DOHH2 (cell line): ENCODE measurements at regions not wholly inside any gene's neighbourhood (a gene's known extent, or its start where the extent isn't known, plus 50 kb on each side); places are given as distances from the start of the nearest gene placed in this dataset.

Source experiments
- H3F3A ChIP-seq: fragments of 200-600 bp; sonication (generic), shearing (Covaris generic); 2 replicates; pipeline ENCODE4 v1.6.0; 2016; ENCODE audit warnings: antibody characterized with exemption, mild to moderate bottlenecking; ENCODE audit not compliant: control insufficient read depth, insufficient read depth
- H3K27ac ChIP-seq: fragments of 200-600 bp; sonication (generic); 2 replicates; pipeline ENCODE4 v1.5.1; 2014; ENCODE audit warnings: low read depth, mild to moderate bottlenecking, low read length, moderate library complexity
- H3K27me3 ChIP-seq: fragments of 200-600 bp; sonication (generic); 2 replicates; pipeline ENCODE4 v1.6.1; 2014; ENCODE audit warnings: mild to moderate bottlenecking, low read length, mixed read lengths; ENCODE audit not compliant: control insufficient read depth
- H3K36me3 ChIP-seq: fragments of 200-600 bp; sonication (generic); 2 replicates; pipeline ENCODE4 v1.6.1; 2014; ENCODE audit warnings: mild to moderate bottlenecking, low read length, moderate library complexity, mixed read lengths; ENCODE audit not compliant: control insufficient read depth
- H3K4me1 ChIP-seq: fragments of 200-600 bp; sonication (generic); 2 replicates; pipeline ENCODE4 v1.6.1; 2014; ENCODE audit warnings: mild to moderate bottlenecking, low read length, mixed read lengths; ENCODE audit not compliant: control insufficient read depth
- H3K4me2 ChIP-seq: fragments of 200-600 bp; sonication (generic); 2 replicates; pipeline ENCODE4 v1.6.0; 2014; ENCODE audit warnings: mild to moderate bottlenecking, low read length, moderate library complexity
- H3K4me3 ChIP-seq: fragments of 200-600 bp; sonication (generic); 2 replicates; pipeline ENCODE4 v1.5.1; 2014; ENCODE audit warnings: mild to moderate bottlenecking, low read length, mixed read lengths
- H3K79me2 ChIP-seq: fragments of 200-600 bp; sonication (generic); 2 replicates; pipeline ENCODE4 v1.6.1; 2014; ENCODE audit warnings: mild to moderate bottlenecking, low read length, mixed read lengths; ENCODE audit not compliant: control insufficient read depth
- H3K9me2 ChIP-seq: fragments of 200-600 bp; sonication (generic); replicated peaks from 2 replicates; pipeline ENCODE4 v1.6.1; 2014; ENCODE audit warnings: mild to moderate bottlenecking, low read length, mixed read lengths; ENCODE audit not compliant: control insufficient read depth
- H3K9me3 ChIP-seq: fragments of 200-600 bp; sonication (generic); 2 replicates; pipeline ENCODE4 v1.6.1; 2014; ENCODE audit warnings: antibody characterized with exemption, low read length, mixed read lengths; ENCODE audit not compliant: control insufficient read depth, insufficient read depth
- H4K20me1 ChIP-seq: fragments of 200-600 bp; sonication (generic); 2 replicates; pipeline ENCODE4 v1.6.0; 2014; ENCODE audit warnings: low read depth, mild to moderate bottlenecking, antibody characterized with exemption, low read length, moderate library complexity; ENCODE audit not compliant: control insufficient read depth, insufficient read depth
- EZH2phosphoT487 ChIP-seq: fragments of 200-600 bp; sonication (generic); IDR thresholded peaks from 2 replicates; pipeline ENCODE4 v1.6.1; 2017; ENCODE audit warnings: borderline replicate concordance, mild to moderate bottlenecking, antibody characterized with exemption, low read length, moderate library complexity, mixed read lengths
- TF ChIP-seq, protein P1 (sequence below): fragments of 200-600 bp; sonication (generic); IDR thresholded peaks from one replicate; pipeline ENCODE4 v1.5.1; 2014; ENCODE audit warnings: antibody characterized with exemption, mild to moderate bottlenecking, low read depth, low read length; ENCODE audit not compliant: poor library complexity, severe bottlenecking

GRCh38 chr6:63449714-63450113, 122.6 kb upstream of the LOC128125822 start:
- no peak for TF ChIP-seq EZH2phosphoT487
- TF ChIP-seq, protein P1, sequence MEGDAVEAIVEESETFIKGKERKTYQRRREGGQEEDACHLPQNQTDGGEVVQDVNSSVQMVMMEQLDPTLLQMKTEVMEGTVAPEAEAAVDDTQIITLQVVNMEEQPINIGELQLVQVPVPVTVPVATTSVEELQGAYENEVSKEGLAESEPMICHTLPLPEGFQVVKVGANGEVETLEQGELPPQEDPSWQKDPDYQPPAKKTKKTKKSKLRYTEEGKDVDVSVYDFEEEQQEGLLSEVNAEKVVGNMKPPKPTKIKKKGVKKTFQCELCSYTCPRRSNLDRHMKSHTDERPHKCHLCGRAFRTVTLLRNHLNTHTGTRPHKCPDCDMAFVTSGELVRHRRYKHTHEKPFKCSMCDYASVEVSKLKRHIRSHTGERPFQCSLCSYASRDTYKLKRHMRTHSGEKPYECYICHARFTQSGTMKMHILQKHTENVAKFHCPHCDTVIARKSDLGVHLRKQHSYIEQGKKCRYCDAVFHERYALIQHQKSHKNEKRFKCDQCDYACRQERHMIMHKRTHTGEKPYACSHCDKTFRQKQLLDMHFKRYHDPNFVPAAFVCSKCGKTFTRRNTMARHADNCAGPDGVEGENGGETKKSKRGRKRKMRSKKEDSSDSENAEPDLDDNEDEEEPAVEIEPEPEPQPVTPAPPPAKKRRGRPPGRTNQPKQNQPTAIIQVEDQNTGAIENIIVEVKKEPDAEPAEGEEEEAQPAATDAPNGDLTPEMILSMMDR: no peak
- H3K9me2 ChIP-seq: no peaks in the 10 kb centered on the region
- no peak overlapping the region for H3K27ac ChIP-seq
- H3K79me2 ChIP-seq: no peaks in the 10 kb centered on the region
- no peaks in the 10 kb centered on the region for H3K36me3 ChIP-seq
- no peaks in the 10 kb centered on the region for H3K4me1 ChIP-seq
- no peaks in the 10 kb centered on the region for H3K27me3 ChIP-seq
- no peaks in the 10 kb centered on the region for H3K9me3 ChIP-seq
- H3K4me2 ChIP-seq: no peak overlapping the region
- no peaks in the 10 kb centered on the region for H3F3A ChIP-seq
- no peak overlapping the region for H3K4me3 ChIP-seq
- no peaks in the 10 kb centered on the region for H4K20me1 ChIP-seq

- Histone ChIP-seq H3K9me3 (no peaks in the 10 kb centered on the region), H3K27me3 (no peaks in the 10 kb centered on the region), H3K4me2 (no peak overlapping the region), H3K27ac (no peak overlapping the region), H3K4me1 (no peaks in the 10 kb centered on the region), H3F3A (no peaks in the 10 kb centered on the region), H3K4me3 (no peak overlapping the region), H3K79me2 (no peaks in the 10 kb centered on the region), H4K20me1 (no peaks in the 10 kb centered on the region), H3K9me2 (no peaks in the 10 kb centered on the region), H3K36me3 (no peaks in the 10 kb centered on the region)
- TF ChIP-seq EZH2phosphoT487: no peak
- TF ChIP-seq, protein P1: no peak
Observed at GRCh38 chr6:63451238-63451637, 121.0 kb upstream of the LOC128125822 start.

GRCh38 chr6:63452125-63452524, 120.2 kb upstream of the LOC128125822 start:
- H3K27me3 ChIP-seq: no peaks in the 10 kb centered on the region
- H3F3A ChIP-seq: no peaks in the 10 kb centered on the region
- no peaks in the 10 kb centered on the region for H3K9me3 ChIP-seq
- H3K79me2 ChIP-seq: no peaks in the 10 kb centered on the region
- H3K4me3 ChIP-seq: no peak overlapping the region
- H3K4me2 ChIP-seq: no peak overlapping the region
- H3K4me1 ChIP-seq: no peaks in the 10 kb centered on the region
- H3K27ac ChIP-seq: no peak overlapping the region
- no peaks in the 10 kb centered on the region for H3K36me3 ChIP-seq
- no peaks in the 10 kb centered on the region for H3K9me2 ChIP-seq
- TF ChIP-seq, protein P1: no peak
- no peak for TF ChIP-seq EZH2phosphoT487
- H4K20me1 ChIP-seq: no peaks in the 10 kb centered on the region

DNA sequence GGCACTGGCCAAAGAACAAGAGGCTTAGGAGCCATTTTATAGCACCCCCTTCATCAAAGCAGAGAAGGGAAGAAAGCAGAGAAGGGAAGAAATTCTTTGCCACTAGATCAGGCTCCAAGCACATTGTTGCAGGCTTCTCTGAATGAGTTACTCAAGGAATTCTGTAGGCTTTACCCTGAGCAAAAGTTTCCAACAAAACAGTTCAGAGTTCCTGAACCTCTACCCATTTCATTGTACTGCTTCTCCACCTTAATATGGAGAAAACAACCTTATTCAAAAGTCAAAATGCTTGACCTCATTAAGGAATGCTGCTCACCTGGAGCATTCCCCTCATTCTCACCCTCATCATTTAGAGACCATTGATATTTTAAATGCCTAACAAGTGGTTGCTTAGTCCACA, 115.5 kb upstream of the LOC128125822 start:
- Histone ChIP-seq H3F3A (no peaks in the 10 kb centered on the region), H3K4me2 (no peak overlapping the region), H3K27ac (no peak overlapping the region), H3K79me2 (no peaks in the 10 kb centered on the region), H3K4me3 (no peak overlapping the region), H3K9me3 (no peaks in the 10 kb centered on the region), H3K4me1 (no peaks in the 10 kb centered on the region), H3K9me2 (no peaks in the 10 kb centered on the region), H3K36me3 (no peaks in the 10 kb centered on the region), H4K20me1 (no peaks in the 10 kb centered on the region), H3K27me3 (no peaks in the 10 kb centered on the region)
- TF ChIP-seq, protein P1: no peak
- TF ChIP-seq EZH2phosphoT487: no peak
